Stimulated activated CD8-positive, alpha-beta memory T cell treated with anti-CD3 and anti-CD28 coated beads, Interleukin-12 subunit alpha, Interleukin-12 subunit beta, amount 100 ng/mL, for 4 hours (primary cell): ENCODE measurements at regions not wholly inside any gene's neighbourhood (a gene's known extent, or its start where the extent isn't known, plus 50 kb on each side); places are given as distances from the start of the nearest gene placed in this dataset.
"Not testable (repeated sequence)": the region's sequence is repeated elsewhere in the genome, so short reads cannot be mapped to it uniquely, and the experiment has no call there.

Source experiments
- DNase-seq: peaks from one replicate; pipeline ENCODE4 v3.0.0-alpha.2; 2020; ENCODE audit warnings: low read depth

- DNase-seq, result no peak
These were observed 75.0 kb upstream of the MBNL1 start for GRCh38 chr3:152193673-152194267.

- DNase-seq, result no peak
These were observed 73.5 kb upstream of the MBNL1 start for GRCh38 chr3:152195206-152195605.

- DNase-seq, result no peak
These were observed 71.9 kb upstream of the MBNL1 start for GRCh38 chr3:152196782-152197181.

GRCh38 chr3:152197451-152197850, 71.3 kb upstream of the MBNL1 start:
- DNase-seq, result no peak

GRCh38 chr3:152197937-152198336, 70.8 kb upstream of the MBNL1 start:
- no peak for DNase-seq

- no peak for DNase-seq
These were observed 70.1 kb upstream of the MBNL1 start for GRCh38 chr3:152198665-152199064.

- no peak for DNase-seq
These were observed 69.5 kb upstream of the MBNL1 start for GRCh38 chr3:152199102-152199840.

GRCh38 chr3:152200476-152201420, 68.0 kb upstream of the MBNL1 start:
- no peak for DNase-seq

GRCh38 chr3:152202976-152203626, 65.6 kb upstream of the MBNL1 start:
- DNase-seq, result no peak

GRCh38 chr3:152203652-152204051, 65.1 kb upstream of the MBNL1 start:
- no peak for DNase-seq

- DNase-seq, result no peak
These were observed 64.5 kb upstream of the MBNL1 start for GRCh38 chr3:152204218-152204617.

GRCh38 chr3:152205097-152205593, 63.6 kb upstream of the MBNL1 start:
- DNase-seq, result no peak

GRCh38 chr3:152206243-152206760, 62.4 kb upstream of the MBNL1 start:
- DNase-seq, result no peak

- DNase-seq, result no peak
These were observed 60.3 kb upstream of the MBNL1 start for GRCh38 chr3:152208439-152208838.

- no peak for DNase-seq
These were observed 59.7 kb upstream of the MBNL1 start for GRCh38 chr3:152209060-152209459.

GRCh38 chr3:152209776-152210175, 59.0 kb upstream of the MBNL1 start:
- DNase-seq, result no peak

GRCh38 chr3:152210697-152211096, 58.0 kb upstream of the MBNL1 start:
- no peak for DNase-seq

GRCh38 chr3:152211655-152212054, 57.1 kb upstream of the MBNL1 start:
- no peak for DNase-seq

- DNase-seq, result no peak
These were observed 55.5 kb upstream of the MBNL1 start for GRCh38 chr3:152213203-152213602.

GRCh38 chr3:152213938-152214337, 54.8 kb upstream of the MBNL1 start:
- DNase-seq, result no peak

- DNase-seq, result not testable (repeated sequence)
These were observed 51.5 kb upstream of the MBNL1 start for GRCh38 chr3:152216960-152217865.
